A549 (cell line): ENCODE measurements at regions not wholly inside any gene's neighbourhood (a gene's known extent, or its start where the extent isn't known, plus 50 kb on each side); places are given as distances from the start of the nearest gene placed in this dataset.

ENCODE experiments used
- ATAC-seq, 2 experiments: fragments of 200-7000 bp in 1 of 2; fragments of >200 bp in 1 of 2; cut with Nextera tagmentation in 1 of 2; cut with Tn5 transposase in 1 of 2; 3 replicates each; pipeline versions ENCODE4 v1.8.0 to v1.9.1; 2018 to 2020; ENCODE audit warnings: mild to moderate bottlenecking in 1 of 2, moderate library complexity in 1 of 2
- CTCF ChIA-PET: fragments of 300-600 bp; sonication (Branson Sonifier 250); formaldehyde crosslinking; extraction: SDS; loops from one replicate; lab custom pipeline; 2021; ENCODE audit warnings: antibody characterized with exemption, inconsistent platforms; lab: Yijun Ruan, JAX
- POLR2A ChIA-PET: fragments of 350-600 bp; formaldehyde crosslinking; extraction: SDS; loops from one replicate; lab custom pipeline; 2021; ENCODE audit warnings: antibody characterized with exemption, inconsistent platforms; lab: Yijun Ruan, JAX
- DNase-seq, 2 experiments: peaks; one replicate each; pipeline versions ENCODE4 v3.0.0 to v3.0.0-alpha.2; 2011 to 2016; ENCODE audit warnings: low read depth in 1 of 2, low spot score in 1 of 2
- FAIRE-seq: peaks from 2 replicates; lab custom pipeline; 2011; peaks lifted over from hg19 to GRCh38; lab: Jason Lieb, UNC
- H3K27ac ChIP-seq, 2 experiments: fragments of >200 bp; sonication (Bioruptor Twin); formaldehyde crosslinking; 3 replicates each; pipeline ENCODE4 v1.5.1; 2016 to 2017
- H3K4me1 ChIP-seq: fragments of >200 bp; sonication (Bioruptor Twin); formaldehyde crosslinking; 3 replicates; pipeline ENCODE4 v1.6.1; 2016
- H3K4me2 ChIP-seq: fragments of >200 bp; sonication (Bioruptor Twin); formaldehyde crosslinking; 3 replicates; pipeline ENCODE4 v1.6.1; 2016
- H3K4me3 ChIP-seq: fragments of >200 bp; sonication (Bioruptor Twin); formaldehyde crosslinking; 3 replicates; pipeline ENCODE4 v1.5.1; 2016
- H3K9me3 ChIP-seq: fragments of >200 bp; sonication (Bioruptor Twin); formaldehyde crosslinking; 3 replicates; pipeline ENCODE4 v1.6.1; 2016
- EHF ChIP-seq: fragments of 250-450 bp; sonication (Bioruptor Pico); IDR thresholded peaks from 2 replicates; pipeline ENCODE4 v1.5.0; 2020; ENCODE audit warnings: mild to moderate bottlenecking
- EHMT2 ChIP-seq: fragments of 200-600 bp; sonication (generic); IDR thresholded peaks from 2 replicates; pipeline ENCODE4 v1.6.1; 2016; ENCODE audit warnings: antibody characterized with exemption, low read depth, mild to moderate bottlenecking, moderate library complexity
- EP300 ChIP-seq, 2 experiments: fragments of >200 bp; sonication (Bioruptor Twin); formaldehyde crosslinking; IDR thresholded peaks; 2 replicates in 1 of 2; 3 replicates in 1 of 2; pipeline ENCODE4 v1.6.1; 2016 to 2017
- JUNB ChIP-seq: fragments of >200 bp; sonication (Bioruptor Twin); formaldehyde crosslinking; IDR thresholded peaks from 2 replicates; pipeline ENCODE4 v1.6.1; 2016
- MAZ ChIP-seq: fragments of 150-350 bp; IDR thresholded peaks from 2 replicates; pipeline ENCODE4 v1.6.1; 2014; ENCODE audit warnings: antibody characterized with exemption, low read depth, low read length, borderline replicate concordance
- MYC ChIP-seq: IDR thresholded peaks from 2 replicates; pipeline ENCODE4 v1.6.1; 2012; ENCODE audit warnings: mild to moderate bottlenecking, inconsistent platforms, low read length, improper control_type of control experiment, borderline replicate concordance
- NR3C1 ChIP-seq: fragments of >200 bp; sonication (Bioruptor Twin); formaldehyde crosslinking; IDR thresholded peaks from 3 replicates; pipeline ENCODE4 v1.6.1; 2017
- RAD21 ChIP-seq, 2 experiments: fragments of >200 bp in 1 of 2; sonication (Bioruptor Twin) in 1 of 2; formaldehyde crosslinking in 1 of 2; IDR thresholded peaks in 1 of 2; conservative IDR thresholded peaks in 1 of 2; 2 replicates in 1 of 2; 3 replicates in 1 of 2; pipeline ENCODE4 v1.6.1; 2012 to 2018; ENCODE audit warnings: inconsistent platforms in 1 of 2
- RFX5 ChIP-seq: fragments of 450-650 bp; IDR thresholded peaks from 2 replicates; pipeline ENCODE4 v1.7.1; 2014; ENCODE audit warnings: antibody characterized with exemption, mild to moderate bottlenecking, moderate library complexity
- SREBF2 ChIP-seq: fragments of 450-650 bp; IDR thresholded peaks from 2 replicates; pipeline ENCODE4 v1.6.1; 2014; ENCODE audit warnings: mild to moderate bottlenecking, moderate library complexity
- TP53 ChIP-seq: fragments of 250-450 bp; sonication (Bioruptor Pico); IDR thresholded peaks from 2 replicates; pipeline ENCODE4 v1.5.0; 2021; ENCODE audit warnings: mild to moderate bottlenecking, moderate library complexity
- ZNF302 ChIP-seq: fragments of 250-450 bp; sonication (Bioruptor Pico); IDR thresholded peaks from 2 replicates; pipeline ENCODE4 v1.9.0; 2021; ENCODE audit warnings: inconsistent platforms, mild to moderate bottlenecking, moderate library complexity
- WGBS: methylation state at CpG from one replicate; pipeline ENCODE4 v1.1.6; 2017; ENCODE audit errors: missing lambda C conversion rate; 5-methylcytosine and 5-hydroxymethylcytosine counted together
- TF ChIP-seq, protein P1 (sequence below): fragments of >200 bp; sonication (Bioruptor Twin); formaldehyde crosslinking; IDR thresholded peaks from 3 replicates; pipeline ENCODE4 v1.5.1; 2016
- TF ChIP-seq, protein P2 (sequence below): fragments of 250-450 bp; sonication (Bioruptor Pico); IDR thresholded peaks from 2 replicates; pipeline ENCODE4 v1.5.0; 2021; ENCODE audit warnings: mild to moderate bottlenecking, moderate library complexity, borderline replicate concordance
- TF ChIP-seq, protein P3 (sequence below): fragments of 150-350 bp; IDR thresholded peaks from 2 replicates; pipeline ENCODE4 v1.6.1; 2014; ENCODE audit warnings: low read depth, mild to moderate bottlenecking, low read length
- TF ChIP-seq, protein P4 (sequence below): fragments of 450-650 bp; IDR thresholded peaks from 2 replicates; pipeline ENCODE4 v1.6.1; 2014; ENCODE audit warnings: antibody characterized with exemption

DNA sequence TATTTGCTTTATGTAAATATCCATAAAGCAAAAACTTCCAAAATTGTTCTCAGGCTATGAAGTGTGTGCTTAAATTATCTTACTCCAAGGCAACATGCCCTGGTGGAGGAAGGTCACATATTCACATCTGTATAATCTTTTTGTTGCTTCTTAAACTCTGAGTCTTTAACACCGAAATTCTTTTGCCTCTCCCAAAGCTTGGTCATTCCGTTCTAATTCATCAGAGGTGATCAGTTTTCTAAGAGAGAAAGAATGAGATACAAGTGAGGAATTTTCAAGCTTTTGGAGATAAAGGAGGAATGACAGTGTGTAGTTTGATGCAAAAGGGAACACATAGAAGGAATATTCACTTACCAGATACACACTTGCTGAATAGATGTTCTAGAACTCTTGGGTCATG, 561.7 kb downstream of the LTN1 start:
- 9% methylated on average over 2 of the region's 2 CpGs for WGBS
- DNase-seq = no peak
- CTCF ChIA-PET = interaction anchor here (0.6 kb wide), 1 partner anchor 1346 kb away, joined by 3 read pairs; no protein-coding TSS in a partner anchor
- Histone ChIP-seq H3K9me3 (no peaks in the 10 kb centered on the region), H3K4me3 (no peak overlapping the region), H3K4me2 (no peak overlapping the region), H3K27ac (no peak overlapping the region), H3K4me1 (no peaks in the 10 kb centered on the region)
- POLR2A ChIA-PET = no interaction called here
- no peak for FAIRE-seq
- no peak for ATAC-seq
- no peak for TF ChIP-seq JUNB
- no peak for TF ChIP-seq EP300 (IDR thresholded peaks at IDR 0.05)
- TF ChIP-seq RAD21 (conservative IDR thresholded peaks at IDR 0.05 in 1 of 2, IDR thresholded peaks at IDR 0.05 in 1 of 2) = no peak
- TF ChIP-seq NR3C1 = no peak
- no peak for TF ChIP-seq MYC
- TF ChIP-seq ZNF302 (CRISPR knock-in tag) = no peak
- no peak for TF ChIP-seq EHMT2
- no peak for TF ChIP-seq TP53 (CRISPR knock-in tag)
- TF ChIP-seq, protein P1, sequence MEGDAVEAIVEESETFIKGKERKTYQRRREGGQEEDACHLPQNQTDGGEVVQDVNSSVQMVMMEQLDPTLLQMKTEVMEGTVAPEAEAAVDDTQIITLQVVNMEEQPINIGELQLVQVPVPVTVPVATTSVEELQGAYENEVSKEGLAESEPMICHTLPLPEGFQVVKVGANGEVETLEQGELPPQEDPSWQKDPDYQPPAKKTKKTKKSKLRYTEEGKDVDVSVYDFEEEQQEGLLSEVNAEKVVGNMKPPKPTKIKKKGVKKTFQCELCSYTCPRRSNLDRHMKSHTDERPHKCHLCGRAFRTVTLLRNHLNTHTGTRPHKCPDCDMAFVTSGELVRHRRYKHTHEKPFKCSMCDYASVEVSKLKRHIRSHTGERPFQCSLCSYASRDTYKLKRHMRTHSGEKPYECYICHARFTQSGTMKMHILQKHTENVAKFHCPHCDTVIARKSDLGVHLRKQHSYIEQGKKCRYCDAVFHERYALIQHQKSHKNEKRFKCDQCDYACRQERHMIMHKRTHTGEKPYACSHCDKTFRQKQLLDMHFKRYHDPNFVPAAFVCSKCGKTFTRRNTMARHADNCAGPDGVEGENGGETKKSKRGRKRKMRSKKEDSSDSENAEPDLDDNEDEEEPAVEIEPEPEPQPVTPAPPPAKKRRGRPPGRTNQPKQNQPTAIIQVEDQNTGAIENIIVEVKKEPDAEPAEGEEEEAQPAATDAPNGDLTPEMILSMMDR = no peak
- TF ChIP-seq EHF = no peak
- TF ChIP-seq, protein P2, sequence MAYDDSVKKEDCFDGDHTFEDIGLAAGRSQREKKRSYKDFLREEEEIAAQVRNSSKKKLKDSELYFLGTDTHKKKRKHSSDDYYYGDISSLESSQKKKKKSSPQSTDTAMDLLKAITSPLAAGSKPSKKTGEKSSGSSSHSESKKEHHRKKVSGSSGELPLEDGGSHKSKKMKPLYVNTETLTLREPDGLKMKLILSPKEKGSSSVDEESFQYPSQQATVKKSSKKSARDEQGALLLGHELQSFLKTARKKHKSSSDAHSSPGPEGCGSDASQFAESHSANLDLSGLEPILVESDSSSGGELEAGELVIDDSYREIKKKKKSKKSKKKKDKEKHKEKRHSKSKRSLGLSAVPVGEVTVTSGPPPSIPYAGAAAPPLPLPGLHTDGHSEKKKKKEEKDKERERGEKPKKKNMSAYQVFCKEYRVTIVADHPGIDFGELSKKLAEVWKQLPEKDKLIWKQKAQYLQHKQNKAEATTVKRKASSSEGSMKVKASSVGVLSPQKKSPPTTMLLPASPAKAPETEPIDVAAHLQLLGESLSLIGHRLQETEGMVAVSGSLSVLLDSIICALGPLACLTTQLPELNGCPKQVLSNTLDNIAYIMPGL (CRISPR knock-in tag) = no peak

DNA sequence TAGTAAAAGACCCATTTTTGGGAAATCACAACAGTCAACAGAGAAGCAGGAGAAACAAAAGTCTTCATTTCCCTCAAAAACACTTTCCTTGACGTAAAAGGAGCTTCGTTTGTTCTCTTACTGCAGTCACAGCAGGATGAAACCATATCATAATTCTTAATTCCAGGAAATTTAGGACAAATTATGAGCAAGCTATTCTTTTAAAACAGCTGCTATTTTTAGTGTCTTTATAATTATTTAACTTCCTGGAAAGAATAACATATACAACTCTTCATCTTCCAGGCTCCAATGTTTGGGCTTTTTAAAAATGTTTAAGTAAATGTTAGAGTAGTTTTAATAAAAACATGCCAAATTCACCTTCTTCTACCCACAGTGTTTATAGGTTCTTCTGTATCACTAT, 563.5 kb downstream of the LTN1 start:
- WGBS = 20% methylated on average over 2 of the region's 2 CpGs
- DNase-seq = no peak
- H3K4me1 ChIP-seq = no peaks in the 10 kb centered on the region
- no peak for FAIRE-seq
- TF ChIP-seq, protein P3, sequence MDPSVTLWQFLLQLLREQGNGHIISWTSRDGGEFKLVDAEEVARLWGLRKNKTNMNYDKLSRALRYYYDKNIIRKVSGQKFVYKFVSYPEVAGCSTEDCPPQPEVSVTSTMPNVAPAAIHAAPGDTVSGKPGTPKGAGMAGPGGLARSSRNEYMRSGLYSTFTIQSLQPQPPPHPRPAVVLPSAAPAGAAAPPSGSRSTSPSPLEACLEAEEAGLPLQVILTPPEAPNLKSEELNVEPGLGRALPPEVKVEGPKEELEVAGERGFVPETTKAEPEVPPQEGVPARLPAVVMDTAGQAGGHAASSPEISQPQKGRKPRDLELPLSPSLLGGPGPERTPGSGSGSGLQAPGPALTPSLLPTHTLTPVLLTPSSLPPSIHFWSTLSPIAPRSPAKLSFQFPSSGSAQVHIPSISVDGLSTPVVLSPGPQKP = no peak
- TF ChIP-seq RFX5 (no peak), SREBF2 (no peak), MAZ (no peak), MYC (no peak)
- TF ChIP-seq, protein P4, sequence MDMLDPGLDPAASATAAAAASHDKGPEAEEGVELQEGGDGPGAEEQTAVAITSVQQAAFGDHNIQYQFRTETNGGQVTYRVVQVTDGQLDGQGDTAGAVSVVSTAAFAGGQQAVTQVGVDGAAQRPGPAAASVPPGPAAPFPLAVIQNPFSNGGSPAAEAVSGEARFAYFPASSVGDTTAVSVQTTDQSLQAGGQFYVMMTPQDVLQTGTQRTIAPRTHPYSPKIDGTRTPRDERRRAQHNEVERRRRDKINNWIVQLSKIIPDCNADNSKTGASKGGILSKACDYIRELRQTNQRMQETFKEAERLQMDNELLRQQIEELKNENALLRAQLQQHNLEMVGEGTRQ = no peak
- TF ChIP-seq, protein P1 = no peak
- no peak overlapping the region for H3K4me3 ChIP-seq
- no peak overlapping the region for H3K4me2 ChIP-seq
- ATAC-seq = no peak
- no peaks in the 10 kb centered on the region for H3K9me3 ChIP-seq
- POLR2A ChIA-PET = no interaction called here
- CTCF ChIA-PET = interaction anchor here (0.7 kb wide), 1 partner anchor 30 kb away, joined by 3 read pairs; no protein-coding TSS in a partner anchor
- H3K27ac ChIP-seq = no peak overlapping the region
